Osteocyte (in vitro differentiated cells): ENCODE measurements at regions not wholly inside any gene's neighbourhood (a gene's known extent, or its start where the extent isn't known, plus 50 kb on each side); places are given as distances from the start of the nearest gene placed in this dataset.

Source experiments
- DNase-seq: peaks from one replicate; pipeline ENCODE4 v3.0.0; 2021; ENCODE audit warnings: mixed read lengths; ENCODE audit not compliant: unreplicated experiment; ENCODE audit errors: extremely low spot score
- H3K27ac Mint-ChIP-seq: one replicate; pipeline ENCODE4 v1.8.0; 2021; ENCODE audit warnings: mild to moderate bottlenecking, mixed read lengths; ENCODE audit not compliant: unreplicated experiment
- H3K27me3 Mint-ChIP-seq: one replicate; pipeline ENCODE4 v1.8.0; 2021; ENCODE audit warnings: mixed read lengths; ENCODE audit not compliant: unreplicated experiment
- H3K36me3 Mint-ChIP-seq: one replicate; pipeline ENCODE4 v1.8.0; 2021; ENCODE audit warnings: mixed read lengths; ENCODE audit not compliant: unreplicated experiment
- H3K4me1 Mint-ChIP-seq: one replicate; pipeline ENCODE4 v1.8.0; 2021; ENCODE audit warnings: mixed read lengths; ENCODE audit not compliant: unreplicated experiment
- H3K4me3 Mint-ChIP-seq: one replicate; pipeline ENCODE4 v1.8.0; 2021; ENCODE audit warnings: mild to moderate bottlenecking, moderate library complexity, mixed read lengths; ENCODE audit not compliant: unreplicated experiment
- H3K9me3 Mint-ChIP-seq: one replicate; pipeline ENCODE4 v1.8.0; 2021; ENCODE audit warnings: mixed read lengths; ENCODE audit not compliant: unreplicated experiment
- CTCF ChIP-seq: fragments of 200-600 bp; sonication (generic); IDR thresholded peaks from 2 replicates; pipeline ENCODE4 v1.5.0; 2021; ENCODE audit warnings: antibody characterized with exemption, mild to moderate bottlenecking, moderate library complexity

GRCh38 chr11:23519194-23519593, 658.9 kb upstream of the CCDC179 start:
- no peaks in the 10 kb centered on the region for H3K36me3 Mint-ChIP-seq
- H3K27me3 Mint-ChIP-seq = peaks cover 7% of the 10 kb centered on the region
- no peak overlapping the region for H3K27ac Mint-ChIP-seq
- no peak overlapping the region for H3K4me3 Mint-ChIP-seq
- H3K9me3 Mint-ChIP-seq = no peaks in the 10 kb centered on the region
- H3K4me1 Mint-ChIP-seq = no peaks in the 10 kb centered on the region
- no peak for TF ChIP-seq CTCF
- no peak for DNase-seq

- no peak overlapping the region for H3K27ac Mint-ChIP-seq
- H3K27me3 Mint-ChIP-seq = peaks cover 7% of the 10 kb centered on the region
- H3K4me3 Mint-ChIP-seq = no peak overlapping the region
- no peaks in the 10 kb centered on the region for H3K36me3 Mint-ChIP-seq
- no peaks in the 10 kb centered on the region for H3K4me1 Mint-ChIP-seq
- DNase-seq = no peak
- no peak for TF ChIP-seq CTCF
- H3K9me3 Mint-ChIP-seq = no peaks in the 10 kb centered on the region
Observed at GRCh38 chr11:23520226-23520960, 660.1 kb upstream of the CCDC179 start.

GRCh38 chr11:23536907-23537306, 676.6 kb upstream of the CCDC179 start:
- TF ChIP-seq CTCF = no peak
- Mint-ChIP-seq H3K36me3 (peaks cover 3% of the 10 kb centered on the region), H3K4me1 (peaks cover 21% of the 10 kb centered on the region), H3K27me3 (no peaks in the 10 kb centered on the region), H3K9me3 (peaks cover 10% of the 10 kb centered on the region), H3K27ac (no peak overlapping the region), H3K4me3 (no peak overlapping the region)
- DNase-seq = no peak

- H3K27me3 Mint-ChIP-seq = no peaks in the 10 kb centered on the region
- peaks cover 10% of the 10 kb centered on the region for H3K9me3 Mint-ChIP-seq
- no peak overlapping the region for H3K27ac Mint-ChIP-seq
- no peak overlapping the region for H3K4me3 Mint-ChIP-seq
- H3K36me3 Mint-ChIP-seq = peaks cover 3% of the 10 kb centered on the region
- DNase-seq = no peak
- H3K4me1 Mint-ChIP-seq = peaks cover 21% of the 10 kb centered on the region
- no peak for TF ChIP-seq CTCF
Observed at GRCh38 chr11:23539556-23539955, 679.3 kb upstream of the CCDC179 start.

GRCh38 chr11:23540101-23540561, 679.9 kb upstream of the CCDC179 start:
- H3K27me3 Mint-ChIP-seq = no peaks in the 10 kb centered on the region
- H3K36me3 Mint-ChIP-seq = peaks cover 3% of the 10 kb centered on the region
- TF ChIP-seq CTCF = peak; percentile 81
- H3K27ac Mint-ChIP-seq = no peak overlapping the region
- no peak overlapping the region for H3K4me3 Mint-ChIP-seq
- H3K9me3 Mint-ChIP-seq = peaks cover 10% of the 10 kb centered on the region
- no peak for DNase-seq
- H3K4me1 Mint-ChIP-seq = peaks cover 21% of the 10 kb centered on the region
